Hepatocyte (in vitro differentiated cells): ENCODE measurements at regions not wholly inside any gene's neighbourhood (a gene's known extent, or its start where the extent isn't known, plus 50 kb on each side); places are given as distances from the start of the nearest gene placed in this dataset.

Experiments
- DNase-seq: peaks from one replicate; pipeline ENCODE4 v3.0.0-alpha.2; 2016; ENCODE audit warnings: low spot score
- H2AFZ ChIP-seq: fragments of 200-600 bp; sonication (generic); 2 replicates; pipeline ENCODE4 v1.6.0; 2016; ENCODE audit warnings: antibody characterized with exemption, mild to moderate bottlenecking
- H3K27ac ChIP-seq: fragments of 200-600 bp; sonication (generic); 2 replicates; pipeline ENCODE4 v1.5.1; 2016; ENCODE audit warnings: mild to moderate bottlenecking
- H3K27me3 ChIP-seq: fragments of 200-600 bp; sonication (generic); 2 replicates; pipeline ENCODE4 v1.6.1; 2016
- H3K36me3 ChIP-seq: fragments of 200-600 bp; sonication (generic); replicated peaks from 2 replicates; pipeline ENCODE4 v1.5.1; 2016; ENCODE audit warnings: low read depth; ENCODE audit not compliant: insufficient read depth
- H3K4me1 ChIP-seq: fragments of 200-600 bp; sonication (generic); 2 replicates; pipeline ENCODE4 v1.5.1; 2016; ENCODE audit warnings: mild to moderate bottlenecking, moderate library complexity; ENCODE audit not compliant: insufficient read depth
- H3K4me2 ChIP-seq: fragments of 200-600 bp; sonication (generic); 2 replicates; pipeline ENCODE4 v1.6.0; 2016
- H3K4me3 ChIP-seq: fragments of 200-600 bp; sonication (generic); 2 replicates; pipeline ENCODE4 v1.5.1; 2016; ENCODE audit warnings: mild to moderate bottlenecking
- H3K79me2 ChIP-seq: fragments of 200-600 bp; sonication (generic); 2 replicates; pipeline ENCODE4 v1.6.0; 2017; ENCODE audit warnings: mild to moderate bottlenecking
- H3K9me2 ChIP-seq: fragments of 200-600 bp; sonication (generic); replicated peaks from 2 replicates; pipeline ENCODE4 v1.6.0; 2017; ENCODE audit warnings: mild to moderate bottlenecking; ENCODE audit not compliant: insufficient read depth
- H3K9me3 ChIP-seq: fragments of 200-600 bp; sonication (generic); 2 replicates; pipeline ENCODE4 v1.5.1; 2016; ENCODE audit warnings: low read depth, mild to moderate bottlenecking
- H4K20me1 ChIP-seq: fragments of 200-600 bp; sonication (generic); 2 replicates; pipeline ENCODE4 v1.6.0; 2016; ENCODE audit warnings: mild to moderate bottlenecking; ENCODE audit not compliant: insufficient read depth, poor library complexity, severe bottlenecking
- CTCF ChIP-seq: fragments of 200-600 bp; sonication (generic); IDR thresholded peaks from 2 replicates; pipeline ENCODE4 v1.5.1; 2016; ENCODE audit warnings: antibody characterized with exemption, mild to moderate bottlenecking; ENCODE audit not compliant: poor library complexity
- EZH2 ChIP-seq: fragments of 200-600 bp; sonication (generic); IDR thresholded peaks from 2 replicates; pipeline ENCODE4 v1.6.1; 2016; ENCODE audit warnings: antibody characterized with exemption, mild to moderate bottlenecking, borderline replicate concordance
- EZH2phosphoT487 ChIP-seq: fragments of 200-600 bp; sonication (generic); IDR thresholded peaks from one replicate; pipeline ENCODE4 v1.6.1; 2018; ENCODE audit warnings: antibody characterized with exemption, mild to moderate bottlenecking, low read depth, moderate library complexity; ENCODE audit not compliant: unreplicated experiment, severe bottlenecking
- WGBS: methylation state at CpG from one replicate; pipeline ENCODE4 v1.1.6; 2016; ENCODE audit warnings: low lambda C conversion rate; ENCODE audit errors: missing lambda C conversion rate; 5-methylcytosine and 5-hydroxymethylcytosine counted together

DNA sequence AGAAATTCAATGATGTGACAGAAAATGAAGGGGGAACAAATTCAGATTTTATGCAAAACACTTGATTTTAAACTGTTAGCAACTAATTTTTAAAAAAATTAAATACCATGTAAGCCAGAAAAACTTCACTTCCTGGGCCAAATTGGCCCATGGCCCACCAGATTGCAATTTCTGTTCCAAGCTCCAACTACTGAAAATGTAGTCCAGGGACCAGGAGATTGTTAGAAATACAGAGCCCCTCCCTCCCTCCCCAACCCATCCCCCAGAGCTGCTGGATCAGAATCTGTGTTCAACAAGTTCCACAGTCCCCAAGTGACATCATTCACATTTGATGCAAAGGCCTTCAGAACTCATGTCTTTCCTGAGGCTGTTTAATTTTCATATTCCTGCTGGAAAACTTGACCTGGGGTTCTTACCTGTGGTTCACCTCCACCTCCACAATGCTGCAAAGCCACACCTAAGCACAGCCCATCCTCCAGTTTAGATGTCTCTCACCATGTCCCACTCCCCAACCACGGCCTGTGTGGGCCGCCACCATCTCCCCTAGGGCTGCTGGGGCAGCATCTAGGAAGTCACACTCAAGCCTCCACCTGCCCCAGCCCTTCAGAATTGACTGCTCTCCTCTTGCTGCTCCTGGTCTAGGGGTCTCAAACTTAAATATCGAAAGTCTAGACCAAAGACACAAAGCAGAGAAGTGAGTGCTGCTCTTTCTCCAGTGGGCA lies 482.0 kb downstream of the UQCRFS1 start:
- no peaks in the 10 kb centered on the region for H3K36me3 ChIP-seq
- 84% methylated on average over 3 of the region's 3 CpGs for WGBS

GRCh38 chr19:28727480-28728159 lies 485.3 kb downstream of the UQCRFS1 start:
- WGBS: 69% methylated on average over 10 of the region's 49 CpGs
- no peaks in the 10 kb centered on the region for H3K79me2 ChIP-seq
- no peak overlapping the region for H2AFZ ChIP-seq
- H3K4me3 ChIP-seq: no peak overlapping the region
- no peak overlapping the region for H3K27ac ChIP-seq
- H4K20me1 ChIP-seq: no peaks in the 10 kb centered on the region
- no peaks in the 10 kb centered on the region for H3K4me1 ChIP-seq
- DNase-seq: no peak
- peaks cover 40% of the 10 kb centered on the region for H3K27me3 ChIP-seq
- H3K9me3 ChIP-seq: no peaks in the 10 kb centered on the region
- H3K4me2 ChIP-seq: peak overlapping the region; percentile 46
- TF ChIP-seq EZH2 (no peak), CTCF (peak; percentile 27)
- no peaks in the 10 kb centered on the region for H3K9me2 ChIP-seq
- H3K36me3 ChIP-seq: no peaks in the 10 kb centered on the region

More for the DNA sequence above, 482.0 kb downstream of the UQCRFS1 start:
- no peak overlapping the region for H3K4me2 ChIP-seq
- no peaks in the 10 kb centered on the region for H3K79me2 ChIP-seq
- no peaks in the 10 kb centered on the region for H3K9me2 ChIP-seq
- H3K4me3 ChIP-seq: no peak overlapping the region
- peaks cover 36% of the 10 kb centered on the region for H3K27me3 ChIP-seq
- no peaks in the 10 kb centered on the region for H3K4me1 ChIP-seq
- H3K27ac ChIP-seq: no peak overlapping the region
- no peak overlapping the region for H2AFZ ChIP-seq
- no peak for TF ChIP-seq EZH2phosphoT487
- TF ChIP-seq CTCF: no peak
- TF ChIP-seq EZH2: no peak
- DNase-seq: no peak
- H3K9me3 ChIP-seq: no peaks in the 10 kb centered on the region
- no peaks in the 10 kb centered on the region for H4K20me1 ChIP-seq

DNA sequence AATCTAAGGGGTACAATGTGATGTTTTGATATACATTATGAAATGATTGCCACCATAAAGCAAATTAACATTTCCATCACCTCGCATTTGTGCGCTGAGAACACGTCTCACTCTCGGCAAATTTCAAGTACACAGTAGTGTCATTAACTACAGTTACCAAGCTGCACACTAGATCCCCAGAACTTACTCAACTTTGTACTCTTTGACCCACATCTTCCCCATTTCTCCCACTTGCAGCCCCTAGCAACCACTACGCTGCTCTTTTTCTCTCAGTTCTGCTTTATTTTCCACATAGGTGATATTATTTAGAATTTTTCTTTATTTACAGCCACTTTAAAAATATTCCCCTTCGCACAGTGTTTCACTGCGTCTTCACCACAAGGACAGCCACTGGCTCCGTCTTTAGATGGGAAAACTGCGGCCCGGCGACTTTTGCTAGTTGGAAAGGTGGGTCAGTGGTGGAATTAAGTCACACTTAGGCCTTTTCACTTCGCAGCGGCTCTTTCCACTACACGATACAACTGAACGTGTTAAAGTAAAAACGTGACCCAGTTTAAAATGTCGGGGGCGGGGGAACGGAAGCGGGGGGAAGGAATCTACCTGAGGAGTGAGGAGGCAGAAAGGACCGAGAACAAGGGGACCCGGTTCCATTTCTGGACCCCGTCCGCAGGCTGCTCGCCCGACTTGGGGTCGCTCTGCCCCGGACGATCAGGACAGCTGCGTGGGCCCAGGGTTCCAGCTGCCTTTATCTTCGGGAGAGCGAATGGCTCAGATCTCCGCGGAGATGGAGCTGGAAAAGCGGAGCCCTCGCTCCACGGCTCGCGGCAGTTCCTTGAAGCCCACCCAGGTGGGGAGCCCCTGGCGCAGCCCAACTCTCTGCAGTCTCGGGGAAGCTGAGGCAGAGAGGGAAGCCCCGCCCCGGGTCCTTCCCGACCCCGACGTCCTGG lies 486.1 kb downstream of the UQCRFS1 start:
- H4K20me1 ChIP-seq: no peaks in the 10 kb centered on the region
- no peaks in the 10 kb centered on the region for H3K36me3 ChIP-seq
- H3K4me3 ChIP-seq: no peak overlapping the region
- no peak overlapping the region for H3K27ac ChIP-seq
- no peaks in the 10 kb centered on the region for H3K9me3 ChIP-seq
- H3K79me2 ChIP-seq: no peaks in the 10 kb centered on the region
- TF ChIP-seq CTCF (no peak), EZH2 (no peak), EZH2phosphoT487 (no peak)
- no peak for DNase-seq
- H3K9me2 ChIP-seq: no peaks in the 10 kb centered on the region
- WGBS: 65% methylated on average over 44 of the region's 46 CpGs
- H3K27me3 ChIP-seq: peaks cover 40% of the 10 kb centered on the region
- H2AFZ ChIP-seq: no peak overlapping the region
- peak overlapping the region; percentile 46 for H3K4me2 ChIP-seq
- no peaks in the 10 kb centered on the region for H3K4me1 ChIP-seq
